OCI-LY1 (cell line): ENCODE measurements at regions not wholly inside any gene's neighbourhood (a gene's known extent, or its start where the extent isn't known, plus 50 kb on each side); places are given as distances from the start of the nearest gene placed in this dataset.

Source experiments
- H2AFZ ChIP-seq: fragments of 200-600 bp; sonication (generic), shearing (Covaris generic); 2 replicates; pipeline ENCODE4 v1.6.0; 2014; ENCODE audit warnings: antibody characterized with exemption, mild to moderate bottlenecking, low read length
- H3F3A ChIP-seq: fragments of 200-600 bp; sonication (generic), shearing (Covaris generic); 2 replicates; pipeline ENCODE4 v1.6.0; 2014; ENCODE audit warnings: mild to moderate bottlenecking, antibody characterized with exemption, low read length, moderate library complexity; ENCODE audit not compliant: insufficient read depth
- H3K27ac ChIP-seq: fragments of 200-600 bp; sonication (generic); 2 replicates; pipeline ENCODE4 v1.5.1; 2014; ENCODE audit warnings: low read length, mixed run types, mild to moderate bottlenecking, low read depth; ENCODE audit not compliant: poor library complexity, severe bottlenecking
- H3K27me3 ChIP-seq: fragments of 200-600 bp; sonication (generic); 2 replicates; pipeline ENCODE4 v1.6.0; 2014; ENCODE audit warnings: antibody characterized with exemption, mild to moderate bottlenecking, low read length, moderate library complexity; ENCODE audit not compliant: insufficient read depth
- H3K36me3 ChIP-seq: fragments of 200-600 bp; sonication (generic); 2 replicates; pipeline ENCODE4 v1.6.1; 2014; ENCODE audit warnings: mild to moderate bottlenecking, antibody characterized with exemption, low read length, moderate library complexity, mixed read lengths; ENCODE audit not compliant: insufficient read depth
- H3K4me1 ChIP-seq: fragments of 200-600 bp; sonication (generic); 2 replicates; pipeline ENCODE4 v1.5.1; 2014; ENCODE audit warnings: mild to moderate bottlenecking, low read length, moderate library complexity; ENCODE audit not compliant: insufficient read depth, severe bottlenecking
- H3K4me2 ChIP-seq: fragments of 200-600 bp; sonication (generic), shearing (Covaris generic); 2 replicates; pipeline ENCODE4 v1.6.1; 2014; ENCODE audit warnings: low read length
- H3K4me3 ChIP-seq: fragments of 200-600 bp; sonication (generic); 2 replicates; pipeline ENCODE4 v1.5.1; 2014; ENCODE audit warnings: low read length, low read depth, mild to moderate bottlenecking, mixed read lengths; ENCODE audit not compliant: poor library complexity, severe bottlenecking
- H3K79me2 ChIP-seq: fragments of 200-600 bp; shearing (Covaris generic); 2 replicates; pipeline ENCODE4 v1.6.1; 2016; ENCODE audit warnings: mixed run types, low read length, mixed read lengths; ENCODE audit not compliant: insufficient read depth
- H3K9ac ChIP-seq: fragments of 200-600 bp; sonication (generic), shearing (Covaris generic); 2 replicates; pipeline ENCODE4 v1.6.1; 2014; ENCODE audit warnings: mild to moderate bottlenecking, low read length, mixed read lengths
- H3K9me2 ChIP-seq: fragments of 200-600 bp; sonication (generic), shearing (Covaris generic); 2 replicates; pipeline ENCODE4 v1.6.1; 2014; ENCODE audit warnings: low read depth, mild to moderate bottlenecking, low read length, mixed read lengths
- H3K9me3 ChIP-seq: fragments of 200-600 bp; shearing (Covaris generic); 2 replicates; pipeline ENCODE4 v1.6.1; 2014; ENCODE audit warnings: low read length, mixed read lengths
- H4K20me1 ChIP-seq: fragments of 200-600 bp; sonication (generic), shearing (Covaris generic); 2 replicates; pipeline ENCODE4 v1.6.0; 2016; ENCODE audit warnings: mild to moderate bottlenecking, low read length; ENCODE audit not compliant: insufficient read depth
- CTCF ChIP-seq: fragments of 200-600 bp; sonication (generic), shearing (Covaris generic); IDR thresholded peaks from 2 replicates; pipeline ENCODE4 v1.5.1; 2017; ENCODE audit warnings: mild to moderate bottlenecking, antibody characterized with exemption, low read length, moderate library complexity, mixed read lengths
- EZH2 ChIP-seq: fragments of 200-600 bp; sonication (generic), shearing (Covaris generic); IDR thresholded peaks from 2 replicates; pipeline ENCODE4 v1.8.0; 2017; ENCODE audit warnings: borderline replicate concordance, mixed run types, mild to moderate bottlenecking, antibody characterized with exemption, low read length, moderate library complexity, mixed read lengths

- H3F3A ChIP-seq: no peaks in the 10 kb centered on the region
- H3K4me3 ChIP-seq: no peak overlapping the region
- H3K9me3 ChIP-seq: no peaks in the 10 kb centered on the region
- H4K20me1 ChIP-seq: no peaks in the 10 kb centered on the region
- H3K27ac ChIP-seq: no peak overlapping the region
- no peak overlapping the region for H3K9ac ChIP-seq
- TF ChIP-seq CTCF (no peak), EZH2 (no peak)
- no peak overlapping the region for H2AFZ ChIP-seq
- peaks cover 7% of the 10 kb centered on the region for H3K4me1 ChIP-seq
- H3K36me3 ChIP-seq: no peaks in the 10 kb centered on the region
- H3K4me2 ChIP-seq: no peak overlapping the region
- no peaks in the 10 kb centered on the region for H3K79me2 ChIP-seq
- 0 out of 2 replicates have a peak, but pooled peaks cover 6% of the 10 kb centered on the region for H3K27me3 ChIP-seq
- H3K9me2 ChIP-seq: no peaks in the 10 kb centered on the region
Observed at GRCh38 chr2:217316743-217317142, 456.9 kb upstream of the TNP1 start.

GRCh38 chr2:217314021-217314460 lies 454.2 kb upstream of the TNP1 start:
- Histone ChIP-seq H3K79me2 (no peaks in the 10 kb centered on the region), H3K9me3 (no peaks in the 10 kb centered on the region), H3K27ac (no peak overlapping the region), H3K27me3 (0 out of 2 replicates have a peak, but pooled peaks cover 6% of the 10 kb centered on the region), H3K4me2 (no peak overlapping the region), H2AFZ (no peak overlapping the region), H3K4me3 (no peak overlapping the region), H3K9me2 (no peaks in the 10 kb centered on the region), H3K36me3 (no peaks in the 10 kb centered on the region), H3K9ac (no peak overlapping the region), H4K20me1 (no peaks in the 10 kb centered on the region), H3F3A (no peaks in the 10 kb centered on the region), H3K4me1 (peaks cover 7% of the 10 kb centered on the region)
- TF ChIP-seq CTCF: no peak

GRCh38 chr2:217313386-217313785 lies 453.5 kb upstream of the TNP1 start:
- no peaks in the 10 kb centered on the region for H3K36me3 ChIP-seq
- H3K79me2 ChIP-seq: no peaks in the 10 kb centered on the region
- no peaks in the 10 kb centered on the region for H4K20me1 ChIP-seq
- H3K9me3 ChIP-seq: no peaks in the 10 kb centered on the region
- peaks cover 7% of the 10 kb centered on the region for H3K4me1 ChIP-seq
- H3K9me2 ChIP-seq: no peaks in the 10 kb centered on the region
- no peak overlapping the region for H3K27ac ChIP-seq
- 0 out of 2 replicates have a peak, but pooled peaks cover 6% of the 10 kb centered on the region for H3K27me3 ChIP-seq
- TF ChIP-seq CTCF: no peak
- no peak for TF ChIP-seq EZH2
- no peak overlapping the region for H3K4me3 ChIP-seq
- no peak overlapping the region for H3K9ac ChIP-seq
- H3K4me2 ChIP-seq: no peak overlapping the region
- no peak overlapping the region for H2AFZ ChIP-seq
- no peaks in the 10 kb centered on the region for H3F3A ChIP-seq
